ENCODE measurements at regions not wholly inside any gene's neighbourhood (a gene's known extent, or its start where the extent isn't known, plus 50 kb on each side); places are given as distances from the start of the nearest gene placed in this dataset.

- Histone ChIP-seq H3K4me3 (ENCODE audit: low read depth, low read length) (no peak overlapping the region), H3K27ac (ENCODE audit: low read depth, low read length) (no peak overlapping the region), H3K4me1 (ENCODE audit: control insufficient read depth, insufficient read depth, low read length) (peaks cover 32% of the 10 kb centered on the region), H3K9me3 (ENCODE audit: control insufficient read depth, insufficient read depth, low read length) (no peaks in the 10 kb centered on the region), H3K27me3 (ENCODE audit: control insufficient read depth, insufficient read depth, low read length) (no peaks in the 10 kb centered on the region), H3K36me3 (ENCODE audit: control insufficient read depth, insufficient read depth, low read length) (no peaks in the 10 kb centered on the region)
- 88% methylated on average over 6 of the region's 7 CpGs for WGBS (ENCODE audit: insufficient coverage)
- DNase-seq (ENCODE audit: low read depth in 4 of 6, low spot score in 6 of 6), result peak in 3 of 6 donors; percentile 17 to 76 (median 47)
These were observed 259.9 kb upstream of the RPL38 start for GRCh38 chr17:73943416-73944110.

GRCh38 chr17:73944366-73944765 lies 259.1 kb upstream of the RPL38 start:
- Histone ChIP-seq H3K36me3 (ENCODE audit: control insufficient read depth, insufficient read depth, low read length) (no peaks in the 10 kb centered on the region), H3K4me1 (ENCODE audit: control insufficient read depth, insufficient read depth, low read length) (peaks cover 32% of the 10 kb centered on the region), H3K27ac (ENCODE audit: low read depth, low read length) (no peak overlapping the region), H3K4me3 (ENCODE audit: low read depth, low read length) (no peak overlapping the region), H3K27me3 (ENCODE audit: control insufficient read depth, insufficient read depth, low read length) (no peaks in the 10 kb centered on the region), H3K9me3 (ENCODE audit: control insufficient read depth, insufficient read depth, low read length) (no peaks in the 10 kb centered on the region)
- WGBS (ENCODE audit: insufficient coverage), result no CpG with 5 or more reads among the region's 5 CpGs
- DNase-seq (ENCODE audit: low read depth in 4 of 6, low spot score in 6 of 6), result no peak

- H3K27me3 ChIP-seq (ENCODE audit: control insufficient read depth, insufficient read depth, low read length), result no peaks in the 10 kb centered on the region
- no peaks in the 10 kb centered on the region for H3K36me3 ChIP-seq (ENCODE audit: control insufficient read depth, insufficient read depth, low read length)
- no peaks in the 10 kb centered on the region for H3K9me3 ChIP-seq (ENCODE audit: control insufficient read depth, insufficient read depth, low read length)
- no peak overlapping the region for H3K27ac ChIP-seq (ENCODE audit: low read depth, low read length)
- no peak for DNase-seq (ENCODE audit: low read depth in 4 of 6, low spot score in 6 of 6)
- peaks cover 51% of the 10 kb centered on the region for H3K4me1 ChIP-seq (ENCODE audit: control insufficient read depth, insufficient read depth, low read length)
- H3K4me3 ChIP-seq (ENCODE audit: low read depth, low read length), result no peak overlapping the region
- 83% methylated on average over 13 of the region's 13 CpGs for WGBS (ENCODE audit: insufficient coverage)
These were observed 256.1 kb upstream of the RPL38 start for GRCh38 chr17:73947281-73947965.

- DNase-seq (ENCODE audit: low read depth in 4 of 6, low spot score in 6 of 6), result peak in 1 of 6 donors; percentile 51
- no peaks in the 10 kb centered on the region for H3K36me3 ChIP-seq (ENCODE audit: control insufficient read depth, insufficient read depth, low read length)
- peaks cover 53% of the 10 kb centered on the region for H3K4me1 ChIP-seq (ENCODE audit: control insufficient read depth, insufficient read depth, low read length)
- WGBS (ENCODE audit: insufficient coverage), result 48% methylated on average over 3 of the region's 4 CpGs
- H3K27me3 ChIP-seq (ENCODE audit: control insufficient read depth, insufficient read depth, low read length), result no peaks in the 10 kb centered on the region
- H3K4me3 ChIP-seq (ENCODE audit: low read depth, low read length), result no peak overlapping the region
- no peaks in the 10 kb centered on the region for H3K9me3 ChIP-seq (ENCODE audit: control insufficient read depth, insufficient read depth, low read length)
- no peak overlapping the region for H3K27ac ChIP-seq (ENCODE audit: low read depth, low read length)
These were observed 255.5 kb upstream of the RPL38 start for GRCh38 chr17:73947966-73948355.

- H3K36me3 ChIP-seq (ENCODE audit: control insufficient read depth, insufficient read depth, low read length), result no peaks in the 10 kb centered on the region
- WGBS (ENCODE audit: insufficient coverage), result 61% methylated on average over 5 of the region's 13 CpGs
- no peak overlapping the region for H3K4me3 ChIP-seq (ENCODE audit: low read depth, low read length)
- H3K4me1 ChIP-seq (ENCODE audit: control insufficient read depth, insufficient read depth, low read length), result peaks cover 43% of the 10 kb centered on the region
- H3K27me3 ChIP-seq (ENCODE audit: control insufficient read depth, insufficient read depth, low read length), result no peaks in the 10 kb centered on the region
- no peaks in the 10 kb centered on the region for H3K9me3 ChIP-seq (ENCODE audit: control insufficient read depth, insufficient read depth, low read length)
- no peak overlapping the region for H3K27ac ChIP-seq (ENCODE audit: low read depth, low read length)
- peak in 1 of 6 donors; percentile 44 for DNase-seq (ENCODE audit: low read depth in 4 of 6, low spot score in 6 of 6)
These were observed 253.4 kb upstream of the RPL38 start for GRCh38 chr17:73949903-73950592.

GRCh38 chr17:73950593-73950914 lies 252.9 kb upstream of the RPL38 start:
- no peak overlapping the region for H3K27ac ChIP-seq (ENCODE audit: low read depth, low read length)
- no peak for DNase-seq (ENCODE audit: low read depth in 4 of 6, low spot score in 6 of 6)
- H3K4me1 ChIP-seq (ENCODE audit: control insufficient read depth, insufficient read depth, low read length), result peaks cover 43% of the 10 kb centered on the region
- no peaks in the 10 kb centered on the region for H3K27me3 ChIP-seq (ENCODE audit: control insufficient read depth, insufficient read depth, low read length)
- no peaks in the 10 kb centered on the region for H3K9me3 ChIP-seq (ENCODE audit: control insufficient read depth, insufficient read depth, low read length)
- no peak overlapping the region for H3K4me3 ChIP-seq (ENCODE audit: low read depth, low read length)
- 71% methylated on average over 6 of the region's 8 CpGs for WGBS (ENCODE audit: insufficient coverage)
- H3K36me3 ChIP-seq (ENCODE audit: control insufficient read depth, insufficient read depth, low read length), result no peaks in the 10 kb centered on the region

- 0% methylated on average over 20 of the region's 20 CpGs for WGBS (ENCODE audit: insufficient coverage)
- H3K9me3 ChIP-seq (ENCODE audit: control insufficient read depth, insufficient read depth, low read length), result no peaks in the 10 kb centered on the region
- peak; percentile 61 to 95 (median 80) for DNase-seq (ENCODE audit: low read depth in 4 of 6, low spot score in 6 of 6)
- no peaks in the 10 kb centered on the region for H3K27me3 ChIP-seq (ENCODE audit: control insufficient read depth, insufficient read depth, low read length)
- H3K36me3 ChIP-seq (ENCODE audit: control insufficient read depth, insufficient read depth, low read length), result no peaks in the 10 kb centered on the region
- H3K4me1 ChIP-seq (ENCODE audit: control insufficient read depth, insufficient read depth, low read length), result peaks cover 43% of the 10 kb centered on the region
- peak overlapping the region; percentile 80 for H3K27ac ChIP-seq (ENCODE audit: low read depth, low read length)
- H3K4me3 ChIP-seq (ENCODE audit: low read depth, low read length), result peak overlapping the region; percentile 48
These were observed 251.4 kb upstream of the RPL38 start for GRCh38 chr17:73952082-73952479.

- Histone ChIP-seq H3K4me3 (ENCODE audit: low read depth, low read length) (peak overlapping the region; percentile 48), H3K4me1 (ENCODE audit: control insufficient read depth, insufficient read depth, low read length) (peaks cover 40% of the 10 kb centered on the region), H3K36me3 (ENCODE audit: control insufficient read depth, insufficient read depth, low read length) (no peaks in the 10 kb centered on the region), H3K9me3 (ENCODE audit: control insufficient read depth, insufficient read depth, low read length) (no peaks in the 10 kb centered on the region), H3K27ac (ENCODE audit: low read depth, low read length) (peak overlapping the region; percentile 80), H3K27me3 (ENCODE audit: control insufficient read depth, insufficient read depth, low read length) (no peaks in the 10 kb centered on the region)
- peak in 4 of 6 donors; percentile 18 to 82 (median 56) for DNase-seq (ENCODE audit: low read depth in 4 of 6, low spot score in 6 of 6)
- WGBS (ENCODE audit: insufficient coverage), result 2% methylated on average over 67 of the region's 67 CpGs
These were observed 250.8 kb upstream of the RPL38 start for GRCh38 chr17:73952480-73953205.

GRCh38 chr17:73953206-73954033 lies 250.1 kb upstream of the RPL38 start:
- Histone ChIP-seq H3K36me3 (ENCODE audit: control insufficient read depth, insufficient read depth, low read length) (no peaks in the 10 kb centered on the region), H3K4me1 (ENCODE audit: control insufficient read depth, insufficient read depth, low read length) (peaks cover 34% of the 10 kb centered on the region), H3K27ac (ENCODE audit: low read depth, low read length) (no peak overlapping the region), H3K27me3 (ENCODE audit: control insufficient read depth, insufficient read depth, low read length) (no peaks in the 10 kb centered on the region), H3K9me3 (ENCODE audit: control insufficient read depth, insufficient read depth, low read length) (no peaks in the 10 kb centered on the region), H3K4me3 (ENCODE audit: low read depth, low read length) (peak overlapping the region; percentile 48)
- DNase-seq (ENCODE audit: low read depth in 4 of 6, low spot score in 6 of 6), result no peak
- WGBS (ENCODE audit: insufficient coverage), result 80% methylated on average over 12 of the region's 12 CpGs

Data from spinal cord (tissue), 9 donors.